NCI-H1436 treated with DMSO at 0.1 percent for 48 hours (cell line): ENCODE measurements at regions not wholly inside any gene's neighbourhood (a gene's known extent, or its start where the extent isn't known, plus 50 kb on each side); places are given as distances from the start of the nearest gene placed in this dataset.

ENCODE experiments used
- DNase-seq: peaks from one replicate; lab custom pipeline; 2025; lab: John Stamatoyannopoulos, UW

GRCh38 chr10:128969551-128969950 is 497.5 kb upstream of the MGMT start:
- DNase-seq = no peak

- no peak for DNase-seq
Observed at GRCh38 chr10:128971374-128972035, 495.5 kb upstream of the MGMT start.

GRCh38 chr10:128972036-128972405 is 495.0 kb upstream of the MGMT start:
- no peak for DNase-seq

GRCh38 chr10:128973221-128973620 is 493.8 kb upstream of the MGMT start:
- DNase-seq = no peak

GRCh38 chr10:128976856-128977255 is 490.2 kb upstream of the MGMT start:
- no peak for DNase-seq

GRCh38 chr10:128978211-128978610 is 488.8 kb upstream of the MGMT start:
- DNase-seq = no peak

- no peak for DNase-seq
Observed at GRCh38 chr10:128979405-128979804, 487.6 kb upstream of the MGMT start.

GRCh38 chr10:128981251-128981650 is 485.8 kb upstream of the MGMT start:
- DNase-seq = no peak

- no peak for DNase-seq
Observed at GRCh38 chr10:128981881-128982615, 485.0 kb upstream of the MGMT start.

GRCh38 chr10:128982616-128982915 is 484.5 kb upstream of the MGMT start:
- DNase-seq = no peak

- no peak for DNase-seq
Observed at GRCh38 chr10:128985036-128985435, 482.0 kb upstream of the MGMT start.

- DNase-seq = no peak
Observed at GRCh38 chr10:128990986-128991385, 476.1 kb upstream of the MGMT start.

GRCh38 chr10:128992770-128993169 is 474.3 kb upstream of the MGMT start:
- DNase-seq = no peak

GRCh38 chr10:128993443-128993842 is 473.6 kb upstream of the MGMT start:
- DNase-seq = no peak

GRCh38 chr10:128993911-128994538 is 473.0 kb upstream of the MGMT start:
- DNase-seq = no peak

GRCh38 chr10:128994598-128995143 is 472.4 kb upstream of the MGMT start:
- DNase-seq = no peak

GRCh38 chr10:128995676-128996075 is 471.4 kb upstream of the MGMT start:
- no peak for DNase-seq

- DNase-seq = no peak
Observed at GRCh38 chr10:128996092-128996491, 470.9 kb upstream of the MGMT start.

- DNase-seq = no peak
Observed at GRCh38 chr10:128998101-128998805, 468.8 kb upstream of the MGMT start.

GRCh38 chr10:129004398-129004797 is 462.6 kb upstream of the MGMT start:
- no peak for DNase-seq

- DNase-seq = no peak
Observed at GRCh38 chr10:129005080-129005479, 462.0 kb upstream of the MGMT start.

GRCh38 chr10:129005804-129006203 is 461.2 kb upstream of the MGMT start:
- no peak for DNase-seq

- no peak for DNase-seq
Observed at GRCh38 chr10:129018511-129018910, 448.5 kb upstream of the MGMT start.
